Stimulated activated memory B cell treated with anti-CD40 and anti-IgM and Interleukin-4, amounts not matched to agents 10 μg/mL and 1 μg/mL and 100 μg/mL, for 72 hours (primary cell): ENCODE measurements at regions not wholly inside any gene's neighbourhood (a gene's known extent, or its start where the extent isn't known, plus 50 kb on each side); places are given as distances from the start of the nearest gene placed in this dataset.
"Not testable (repeated sequence)": the region's sequence is repeated elsewhere in the genome, so short reads cannot be mapped to it uniquely, and the experiment has no call there.

ENCODE experiments used
- ATAC-seq: fragments of 150-1000 bp; cut with Tn5 transposase; 2 replicates; pipeline ENCODE4 v1.10.0; 2021
- H3K27ac Mint-ChIP-seq: one replicate; pipeline ENCODE4 v1.8.0; 2022; ENCODE audit warnings: mild to moderate bottlenecking, mixed read lengths
- H3K27me3 Mint-ChIP-seq: one replicate; pipeline ENCODE4 v1.8.0; 2022; ENCODE audit warnings: mixed read lengths
- H3K36me3 Mint-ChIP-seq: one replicate; pipeline ENCODE4 v1.8.0; 2022; ENCODE audit warnings: mixed read lengths
- H3K4me1 Mint-ChIP-seq: one replicate; pipeline ENCODE4 v1.8.0; 2022; ENCODE audit warnings: mixed read lengths
- H3K4me3 Mint-ChIP-seq: one replicate; pipeline ENCODE4 v1.8.0; 2022; ENCODE audit warnings: mild to moderate bottlenecking, moderate library complexity, mixed read lengths
- H3K9me3 Mint-ChIP-seq: one replicate; pipeline ENCODE4 v1.8.0; 2022; ENCODE audit warnings: mixed read lengths

- not testable (repeated sequence) for ATAC-seq, H3K9me3 Mint-ChIP-seq, H3K27me3 Mint-ChIP-seq, H3K36me3 Mint-ChIP-seq, H3K4me3 Mint-ChIP-seq, H3K27ac Mint-ChIP-seq, H3K4me1 Mint-ChIP-seq
Measured at GRCh38 chr4:10213481-10213880, 96.9 kb upstream of the WDR1 start.

GRCh38 chr4:10212901-10213300 is 96.3 kb upstream of the WDR1 start:
- no peak for ATAC-seq

DNA sequence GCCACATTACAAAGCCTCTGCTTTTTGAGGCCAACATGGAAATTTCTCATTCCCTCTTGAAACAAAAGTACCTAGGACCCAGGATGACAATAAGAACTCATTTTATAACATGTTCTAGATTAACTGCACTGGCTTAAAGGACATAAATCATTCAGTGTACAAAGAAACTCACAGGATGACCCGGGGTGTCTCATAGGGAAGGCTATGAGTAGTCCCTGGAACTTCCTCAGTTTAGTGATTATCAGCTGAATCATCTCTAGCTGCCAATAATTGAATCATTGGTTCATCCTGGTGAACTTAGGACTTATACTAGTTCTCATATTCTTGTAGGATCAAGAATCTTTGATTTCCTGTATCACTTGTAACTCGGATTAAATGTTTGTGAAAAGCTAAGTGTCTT is 95.8 kb upstream of the WDR1 start:
- Mint-ChIP-seq H3K4me3 (no peak overlapping the region), H3K9me3 (no peaks in the 10 kb centered on the region), H3K4me1 (no peaks in the 10 kb centered on the region), H3K36me3 (no peaks in the 10 kb centered on the region), H3K27me3 (no peaks in the 10 kb centered on the region), H3K27ac (no peak overlapping the region)
- no peak for ATAC-seq

More at GRCh38 chr4:10212901-10213300, 96.3 kb upstream of the WDR1 start:
- Mint-ChIP-seq H3K4me1 (no peaks in the 10 kb centered on the region), H3K9me3 (no peaks in the 10 kb centered on the region), H3K27ac (no peak overlapping the region), H3K4me3 (no peak overlapping the region), H3K36me3 (no peaks in the 10 kb centered on the region), H3K27me3 (no peaks in the 10 kb centered on the region)

DNA sequence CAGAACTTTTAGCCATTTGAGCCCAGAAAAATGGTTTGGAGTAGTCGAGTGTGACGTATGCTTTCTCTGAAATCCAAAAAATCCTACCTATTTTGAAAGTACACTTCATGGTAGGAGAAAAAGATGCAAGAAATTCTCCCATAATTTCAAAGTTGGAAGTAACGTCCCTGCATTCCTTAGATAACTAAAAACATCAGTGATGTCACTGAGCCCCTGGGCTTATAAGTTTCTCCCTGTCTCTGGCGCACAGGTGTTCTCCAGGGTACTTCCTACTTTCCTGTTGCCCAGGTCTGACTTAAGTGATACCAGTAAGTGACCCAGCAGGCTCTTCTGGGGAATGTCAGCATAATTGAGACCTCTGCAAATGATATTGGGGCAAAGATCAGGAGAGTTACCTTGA is 90.5 kb upstream of the WDR1 start:
- ATAC-seq: no peak
- Mint-ChIP-seq H3K27ac (no peak overlapping the region), H3K4me1 (no peaks in the 10 kb centered on the region), H3K9me3 (no peaks in the 10 kb centered on the region), H3K36me3 (no peaks in the 10 kb centered on the region), H3K27me3 (peaks cover 12% of the 10 kb centered on the region), H3K4me3 (no peak overlapping the region)

GRCh38 chr4:10205223-10205622 is 88.6 kb upstream of the WDR1 start:
- H3K27me3 Mint-ChIP-seq: peaks cover 12% of the 10 kb centered on the region
- H3K36me3 Mint-ChIP-seq: no peaks in the 10 kb centered on the region
- no peak for ATAC-seq
- H3K4me3 Mint-ChIP-seq: no peak overlapping the region
- H3K27ac Mint-ChIP-seq: no peak overlapping the region
- no peaks in the 10 kb centered on the region for H3K4me1 Mint-ChIP-seq
- no peaks in the 10 kb centered on the region for H3K9me3 Mint-ChIP-seq

GRCh38 chr4:10204401-10205058 is 87.9 kb upstream of the WDR1 start:
- Mint-ChIP-seq H3K9me3 (no peaks in the 10 kb centered on the region), H3K4me1 (no peaks in the 10 kb centered on the region), H3K27me3 (peaks cover 12% of the 10 kb centered on the region), H3K27ac (no peak overlapping the region), H3K4me3 (no peak overlapping the region), H3K36me3 (no peaks in the 10 kb centered on the region)
- no peak for ATAC-seq

DNA sequence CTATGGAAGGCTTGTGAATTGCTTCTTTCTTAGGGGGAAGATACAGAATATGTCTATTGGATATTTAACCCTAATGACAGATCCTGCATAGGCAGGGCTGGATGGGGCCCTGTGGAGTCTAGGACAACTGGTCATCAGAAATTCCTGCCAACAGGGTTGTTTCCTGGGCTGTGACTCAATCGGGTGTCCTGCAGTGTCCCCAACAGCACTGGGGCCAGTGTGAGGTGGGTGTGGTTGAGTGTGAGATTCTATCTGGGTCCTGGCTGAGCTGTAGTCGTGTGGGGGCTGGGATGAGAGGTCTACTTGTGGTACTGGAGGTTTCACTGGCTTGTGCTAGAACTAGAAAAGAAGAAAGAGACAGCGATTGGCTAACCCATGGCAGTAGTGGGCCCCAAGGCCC is 87.3 kb upstream of the WDR1 start:
- no peak for ATAC-seq
- no peaks in the 10 kb centered on the region for H3K36me3 Mint-ChIP-seq
- H3K27me3 Mint-ChIP-seq: peaks cover 12% of the 10 kb centered on the region
- no peaks in the 10 kb centered on the region for H3K4me1 Mint-ChIP-seq
- no peaks in the 10 kb centered on the region for H3K9me3 Mint-ChIP-seq
- H3K4me3 Mint-ChIP-seq: no peak overlapping the region
- no peak overlapping the region for H3K27ac Mint-ChIP-seq

GRCh38 chr4:10201381-10202223 is 85.0 kb upstream of the WDR1 start:
- Mint-ChIP-seq H3K27me3 (peaks cover 12% of the 10 kb centered on the region), H3K4me3 (no peak overlapping the region), H3K4me1 (no peaks in the 10 kb centered on the region), H3K36me3 (no peaks in the 10 kb centered on the region), H3K9me3 (no peaks in the 10 kb centered on the region), H3K27ac (no peak overlapping the region)
- ATAC-seq: no peak

DNA sequence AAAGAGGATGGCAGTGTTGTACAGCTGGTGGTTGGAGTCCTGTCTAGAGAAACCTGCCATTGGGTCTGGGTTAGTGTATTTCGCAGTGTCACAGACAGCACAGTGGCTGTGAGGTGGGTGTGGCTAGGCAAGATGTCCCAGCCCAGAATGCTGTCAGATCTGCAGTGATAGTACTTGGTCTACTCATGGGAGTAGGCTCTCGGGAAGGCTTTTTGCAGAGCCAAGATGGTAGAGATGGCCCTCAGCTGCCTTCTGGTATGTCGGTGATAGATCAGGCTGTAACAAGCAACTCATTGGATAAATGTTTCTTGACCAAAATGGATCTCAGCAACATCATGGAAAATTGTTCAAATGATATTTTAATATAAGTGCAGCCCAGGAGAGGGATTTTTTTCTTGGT is 84.3 kb upstream of the WDR1 start:
- no peak for ATAC-seq
- Mint-ChIP-seq H3K4me3 (no peak overlapping the region), H3K36me3 (no peaks in the 10 kb centered on the region), H3K4me1 (no peaks in the 10 kb centered on the region), H3K27ac (no peak overlapping the region), H3K9me3 (no peaks in the 10 kb centered on the region), H3K27me3 (peaks cover 12% of the 10 kb centered on the region)

DNA sequence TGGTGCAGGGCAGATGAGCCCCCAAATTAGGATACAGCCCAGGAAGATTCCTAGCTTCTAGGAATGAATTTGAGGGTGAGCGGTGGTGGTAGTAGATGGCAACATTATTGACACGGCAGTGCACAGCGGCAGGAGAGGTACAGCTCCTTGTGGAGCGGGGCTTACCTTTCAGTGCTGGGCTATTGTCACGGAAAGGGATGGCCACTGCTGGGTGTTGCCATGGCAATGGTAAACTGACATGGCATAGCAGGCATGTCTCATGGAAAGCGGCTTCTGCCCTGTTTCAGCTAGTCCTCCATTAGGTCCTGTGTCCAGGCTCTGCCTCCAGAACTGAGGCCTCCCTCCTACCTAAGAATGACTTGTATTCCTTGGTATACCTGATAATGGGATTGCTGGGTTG is 81.8 kb upstream of the WDR1 start:
- ATAC-seq: no peak
- no peaks in the 10 kb centered on the region for H3K36me3 Mint-ChIP-seq
- H3K27ac Mint-ChIP-seq: no peak overlapping the region
- no peaks in the 10 kb centered on the region for H3K4me1 Mint-ChIP-seq
- H3K9me3 Mint-ChIP-seq: no peaks in the 10 kb centered on the region
- H3K4me3 Mint-ChIP-seq: no peak overlapping the region
- H3K27me3 Mint-ChIP-seq: peaks cover 4% of the 10 kb centered on the region

DNA sequence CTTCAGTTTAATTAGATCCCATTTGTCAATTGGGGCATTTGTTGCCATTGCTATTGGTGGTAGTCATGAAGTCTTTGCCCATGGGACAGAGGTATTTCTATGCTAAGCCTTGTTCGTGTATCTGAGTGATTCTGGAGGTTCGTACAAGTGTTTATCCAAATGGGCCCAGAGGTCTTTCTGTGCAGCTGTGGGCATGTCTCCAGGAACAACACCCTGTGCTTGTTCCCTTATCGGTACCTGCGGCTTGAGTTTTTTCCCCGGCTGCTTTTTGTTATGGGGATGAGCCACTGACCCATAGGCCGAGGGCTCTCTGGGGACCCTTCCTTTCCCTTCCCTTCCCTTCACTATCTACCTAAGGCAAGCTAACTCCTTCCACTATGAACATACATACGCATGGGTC is 81.4 kb upstream of the WDR1 start:
- Mint-ChIP-seq H3K4me1 (no peaks in the 10 kb centered on the region), H3K27me3 (no peaks in the 10 kb centered on the region), H3K9me3 (no peaks in the 10 kb centered on the region), H3K27ac (no peak overlapping the region), H3K4me3 (no peak overlapping the region), H3K36me3 (no peaks in the 10 kb centered on the region)
- no peak for ATAC-seq

DNA sequence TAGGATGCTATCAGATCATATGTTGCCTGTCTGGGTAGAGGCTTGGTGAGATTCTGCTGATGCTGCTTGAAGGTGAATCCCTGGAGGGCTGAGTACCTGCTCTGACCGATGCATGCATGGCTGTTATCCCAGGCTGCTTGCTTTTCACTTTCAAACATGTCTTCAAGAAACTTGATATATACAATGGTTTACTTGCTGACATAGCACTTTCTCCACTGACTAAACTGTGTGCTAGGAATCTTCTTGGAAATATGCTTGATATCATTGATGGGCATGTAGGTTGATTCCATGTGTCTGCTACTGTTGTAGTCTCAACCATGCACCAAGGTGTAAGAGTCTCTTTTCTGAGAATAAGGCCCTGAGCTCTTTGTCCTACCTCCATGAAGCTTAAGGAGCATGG is 79.6 kb upstream of the WDR1 start:
- Mint-ChIP-seq H3K27ac (no peak overlapping the region), H3K4me1 (no peaks in the 10 kb centered on the region), H3K27me3 (no peaks in the 10 kb centered on the region), H3K4me3 (no peak overlapping the region), H3K9me3 (no peaks in the 10 kb centered on the region), H3K36me3 (no peaks in the 10 kb centered on the region)
- ATAC-seq: no peak

- H3K36me3 Mint-ChIP-seq: no peaks in the 10 kb centered on the region
- no peaks in the 10 kb centered on the region for H3K9me3 Mint-ChIP-seq
- ATAC-seq: no peak
- no peak overlapping the region for H3K27ac Mint-ChIP-seq
- H3K4me1 Mint-ChIP-seq: no peaks in the 10 kb centered on the region
- H3K4me3 Mint-ChIP-seq: no peak overlapping the region
- H3K27me3 Mint-ChIP-seq: no peaks in the 10 kb centered on the region
Measured at GRCh38 chr4:10192331-10192730, 75.7 kb upstream of the WDR1 start.

- ATAC-seq: no peak
- no peak overlapping the region for H3K27ac Mint-ChIP-seq
- no peaks in the 10 kb centered on the region for H3K9me3 Mint-ChIP-seq
- H3K4me3 Mint-ChIP-seq: no peak overlapping the region
- no peaks in the 10 kb centered on the region for H3K27me3 Mint-ChIP-seq
- H3K36me3 Mint-ChIP-seq: no peaks in the 10 kb centered on the region
- H3K4me1 Mint-ChIP-seq: no peaks in the 10 kb centered on the region
Measured at GRCh38 chr4:10188400-10189004, 71.9 kb upstream of the WDR1 start.

- Mint-ChIP-seq H3K36me3 (no peaks in the 10 kb centered on the region), H3K27ac (no peak overlapping the region), H3K4me1 (no peaks in the 10 kb centered on the region), H3K27me3 (no peaks in the 10 kb centered on the region), H3K4me3 (no peak overlapping the region), H3K9me3 (no peaks in the 10 kb centered on the region)
- ATAC-seq: no peak
Measured at GRCh38 chr4:10186228-10187214, 69.9 kb upstream of the WDR1 start.
